GM10266 (cell line): ENCODE measurements at regions not wholly inside any gene's neighbourhood (a gene's known extent, or its start where the extent isn't known, plus 50 kb on each side); places are given as distances from the start of the nearest gene placed in this dataset.
"Not testable (repeated sequence)": the region's sequence is repeated elsewhere in the genome, so short reads cannot be mapped to it uniquely, and the experiment has no call there.

Source experiments
- DNase-seq: peaks from one replicate; pipeline ENCODE4 v3.0.0; 2012; ENCODE audit errors: extremely low spot score
- TF ChIP-seq, protein P1 (sequence below): IDR thresholded peaks from 2 replicates; pipeline ENCODE4 v1.5.1; 2012; ENCODE audit warnings: mild to moderate bottlenecking, low read depth; ENCODE audit not compliant: control insufficient read depth, insufficient read depth; ENCODE audit errors: missing control alignments

DNA sequence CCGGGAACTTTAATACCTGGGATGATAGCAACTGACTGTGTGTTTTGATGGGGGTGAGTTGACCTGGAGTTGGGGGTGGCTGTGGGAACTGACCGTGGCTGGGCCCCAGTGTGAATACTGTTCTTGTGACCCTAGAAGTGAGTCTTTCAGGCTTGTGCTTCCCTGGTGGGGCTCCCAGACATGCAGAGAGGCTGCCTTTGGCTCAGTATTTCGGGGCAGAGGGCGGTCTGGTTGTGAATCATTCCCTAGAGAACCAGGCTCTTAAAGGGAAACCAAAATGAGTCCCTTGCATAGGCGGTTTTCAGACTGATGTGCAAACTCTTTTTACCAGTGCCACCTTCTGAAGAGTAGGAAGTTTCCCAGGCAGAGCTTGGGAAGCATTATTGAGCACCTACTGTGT lies 132.1 kb downstream of the MACROH2A1 start:
- TF ChIP-seq, protein P1, sequence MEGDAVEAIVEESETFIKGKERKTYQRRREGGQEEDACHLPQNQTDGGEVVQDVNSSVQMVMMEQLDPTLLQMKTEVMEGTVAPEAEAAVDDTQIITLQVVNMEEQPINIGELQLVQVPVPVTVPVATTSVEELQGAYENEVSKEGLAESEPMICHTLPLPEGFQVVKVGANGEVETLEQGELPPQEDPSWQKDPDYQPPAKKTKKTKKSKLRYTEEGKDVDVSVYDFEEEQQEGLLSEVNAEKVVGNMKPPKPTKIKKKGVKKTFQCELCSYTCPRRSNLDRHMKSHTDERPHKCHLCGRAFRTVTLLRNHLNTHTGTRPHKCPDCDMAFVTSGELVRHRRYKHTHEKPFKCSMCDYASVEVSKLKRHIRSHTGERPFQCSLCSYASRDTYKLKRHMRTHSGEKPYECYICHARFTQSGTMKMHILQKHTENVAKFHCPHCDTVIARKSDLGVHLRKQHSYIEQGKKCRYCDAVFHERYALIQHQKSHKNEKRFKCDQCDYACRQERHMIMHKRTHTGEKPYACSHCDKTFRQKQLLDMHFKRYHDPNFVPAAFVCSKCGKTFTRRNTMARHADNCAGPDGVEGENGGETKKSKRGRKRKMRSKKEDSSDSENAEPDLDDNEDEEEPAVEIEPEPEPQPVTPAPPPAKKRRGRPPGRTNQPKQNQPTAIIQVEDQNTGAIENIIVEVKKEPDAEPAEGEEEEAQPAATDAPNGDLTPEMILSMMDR = no peak
- no peak for DNase-seq

DNA sequence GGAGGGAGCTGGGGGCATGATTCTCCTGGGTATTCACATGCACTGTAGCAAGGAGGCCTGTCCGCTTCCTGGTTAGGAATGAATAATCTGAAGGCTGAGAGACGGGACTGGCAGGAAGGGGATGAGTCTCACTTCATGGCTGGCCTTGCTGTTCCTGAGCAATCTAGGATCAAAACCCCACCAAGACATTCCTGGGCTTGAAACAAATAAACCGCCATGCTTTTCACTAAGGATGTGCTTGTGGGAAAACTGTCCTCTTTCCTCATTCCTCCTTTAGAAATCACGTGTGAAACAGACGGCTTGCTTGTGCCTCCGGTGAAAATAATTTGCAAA lies 132.8 kb downstream of the MACROH2A1 start:
- TF ChIP-seq, protein P1 = no peak
- DNase-seq = no peak

DNA sequence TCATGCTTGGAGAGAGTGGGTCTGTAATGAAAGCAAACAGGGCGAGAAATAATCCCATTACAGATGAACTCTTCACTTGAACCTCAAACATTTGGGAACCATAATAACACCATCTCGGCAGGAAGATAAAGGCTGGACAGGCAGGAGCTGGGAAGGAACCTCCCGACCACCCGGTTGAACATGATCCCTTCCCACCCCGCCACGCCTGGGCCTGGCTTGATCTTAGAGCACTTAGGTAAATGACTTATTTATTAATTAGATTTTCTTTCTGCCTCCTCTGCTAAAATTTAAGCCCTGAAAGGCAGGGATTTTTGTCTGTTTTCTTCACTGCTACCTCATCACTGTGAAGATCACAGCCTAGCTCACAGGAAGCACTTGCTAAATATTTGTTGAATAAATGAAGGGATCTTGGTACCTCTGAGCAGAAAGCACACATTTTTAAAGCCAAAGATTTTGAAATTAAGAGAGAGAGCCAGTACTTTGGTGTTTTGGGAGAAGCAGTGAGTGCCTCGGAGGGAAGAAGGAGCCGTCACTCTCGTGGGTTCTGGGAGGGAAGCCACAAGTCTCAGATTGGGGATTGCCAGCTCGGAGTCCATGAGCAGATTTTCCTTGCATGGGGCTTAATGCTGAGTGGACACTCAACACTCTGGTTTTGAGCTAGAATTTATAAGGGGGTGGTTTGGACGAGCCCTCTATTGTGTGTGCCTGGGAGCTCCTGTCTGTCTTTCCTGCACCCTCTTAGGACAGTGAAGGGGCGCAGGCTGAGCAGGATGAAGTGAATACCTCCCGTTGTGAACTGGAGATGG lies 133.3 kb downstream of the MACROH2A1 start:
- TF ChIP-seq, protein P1 = no peak
- DNase-seq = no peak

DNA sequence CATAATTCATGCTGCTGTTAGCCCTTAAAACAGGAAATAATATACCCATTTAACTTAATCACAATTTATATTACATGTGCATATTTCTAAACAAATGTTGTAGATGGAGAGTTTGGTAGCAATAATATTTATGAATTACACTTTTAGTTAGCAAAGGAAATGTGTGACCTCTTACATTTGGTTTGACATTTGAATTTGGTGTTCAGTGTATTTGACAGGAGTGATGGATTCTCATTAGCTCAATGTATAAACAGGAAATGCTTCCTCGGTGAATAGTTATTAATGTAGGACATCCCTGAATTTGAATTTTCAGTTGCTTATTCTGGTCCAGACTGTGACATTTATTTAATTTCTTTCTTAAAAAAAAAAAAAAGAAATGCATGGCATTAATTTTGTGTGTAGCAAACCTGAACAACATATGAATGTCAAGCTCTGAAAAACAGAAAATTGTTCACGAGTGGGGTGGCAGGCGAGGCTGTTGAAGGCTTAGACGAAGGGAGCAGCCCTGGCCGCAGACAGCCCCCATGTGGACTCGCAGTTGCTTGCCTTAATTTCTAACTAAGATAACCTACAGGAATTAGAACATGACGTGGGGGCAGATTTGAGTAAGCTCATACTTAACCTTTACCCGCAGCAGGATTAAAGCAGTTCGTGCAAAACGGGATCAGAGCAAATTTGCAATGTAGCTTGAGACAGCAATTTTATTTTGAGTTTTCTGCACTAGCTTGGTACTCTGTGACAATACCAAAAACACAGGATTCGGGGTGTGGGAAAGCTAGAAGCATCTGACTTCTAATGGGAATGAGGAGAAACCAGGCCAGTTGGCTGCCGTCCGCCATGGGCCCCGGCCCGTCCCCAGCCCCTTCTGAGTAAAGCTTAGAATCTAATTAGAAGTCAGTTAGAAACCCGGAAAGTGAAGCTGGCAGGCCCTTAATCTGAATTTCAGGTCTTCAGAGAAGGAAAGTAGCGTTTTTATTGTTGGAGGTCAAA lies 134.3 kb downstream of the MACROH2A1 start:
- no peak for DNase-seq
- TF ChIP-seq, protein P1 = no peak

DNA sequence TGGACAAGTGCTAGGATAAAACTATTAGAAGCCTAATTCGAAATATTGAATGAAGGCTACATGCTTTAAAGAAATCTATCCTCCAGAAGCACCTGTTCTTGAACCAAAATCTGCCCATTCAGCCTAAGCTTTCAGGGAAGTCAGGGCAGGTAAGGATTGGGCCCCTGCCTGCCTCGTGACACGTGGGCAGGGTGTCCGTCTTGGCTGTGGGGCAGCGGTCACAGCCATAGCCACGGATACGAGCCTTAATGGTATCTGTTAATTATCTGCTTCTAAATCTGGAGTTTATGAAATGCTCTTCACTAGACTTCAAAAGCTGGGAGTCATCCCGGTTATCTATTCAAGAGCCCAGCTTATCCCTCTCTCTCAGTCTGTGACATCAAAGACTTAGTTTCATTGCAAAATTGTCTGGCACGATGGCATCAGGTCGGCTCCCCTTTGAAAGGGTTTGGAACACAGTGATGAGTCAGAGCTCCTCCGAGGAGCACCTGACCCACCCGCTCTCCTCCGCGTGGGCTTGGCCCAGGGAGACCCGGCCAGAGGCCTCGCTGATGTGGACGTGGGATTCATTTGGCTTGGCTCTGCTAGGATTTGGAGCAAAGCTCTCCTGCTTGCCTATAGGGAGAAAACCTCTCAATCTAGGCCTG lies 135.9 kb downstream of the MACROH2A1 start:
- no peak for DNase-seq
- TF ChIP-seq, protein P1 = no peak

DNA sequence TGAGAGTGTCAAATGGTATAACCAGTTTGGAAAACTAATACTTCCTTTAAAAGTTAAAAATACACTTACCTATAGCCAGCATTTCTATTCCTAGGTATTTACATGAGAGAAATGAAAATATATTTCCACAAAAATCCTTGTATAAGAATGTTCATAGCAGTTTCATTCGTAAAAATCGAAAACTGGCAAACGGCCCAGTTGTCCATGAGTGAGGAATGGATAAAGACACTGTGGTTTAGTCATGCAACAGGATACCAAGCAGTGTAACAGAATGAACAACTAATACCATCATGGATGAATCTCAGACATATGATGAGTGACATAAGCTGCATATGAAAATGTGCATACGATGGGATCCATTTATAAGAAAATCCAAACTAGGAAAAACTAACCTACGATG lies 136.7 kb downstream of the MACROH2A1 start:
- DNase-seq = no peak
- TF ChIP-seq, protein P1 = no peak

DNA sequence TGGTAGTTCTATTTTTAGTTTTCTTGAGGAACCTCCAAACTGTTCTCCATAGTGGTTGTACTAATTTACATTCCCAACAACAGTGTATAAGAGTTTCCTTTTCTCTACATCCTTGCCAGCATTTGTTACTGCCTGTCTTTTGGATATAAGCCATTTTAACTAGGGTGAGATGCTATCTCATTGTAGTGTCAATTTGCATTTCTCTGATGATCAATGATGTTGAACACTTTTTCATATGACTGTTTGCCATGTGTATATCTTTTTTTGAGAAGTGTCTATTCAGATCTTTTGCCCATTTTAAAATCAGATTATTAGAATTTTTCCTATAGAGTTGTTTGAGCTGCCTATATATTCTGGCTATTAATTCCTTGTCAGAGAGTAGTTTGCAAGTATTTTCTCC lies 138.9 kb downstream of the MACROH2A1 start:
- not testable (repeated sequence) for DNase-seq
